H9 (cell line): ENCODE measurements at regions not wholly inside any gene's neighbourhood (a gene's known extent, or its start where the extent isn't known, plus 50 kb on each side); places are given as distances from the start of the nearest gene placed in this dataset.

Experiments used
- DNase-seq: peaks from one replicate; pipeline ENCODE4 v3.0.0-alpha.2; 2017
- H2AFZ ChIP-seq: one replicate; pipeline ENCODE4 v1.6.1; 2013; ENCODE audit warnings: mild to moderate bottlenecking, low read length, control low read depth, moderate library complexity
- H2AK5ac ChIP-seq: 2 replicates; pipeline ENCODE4 v1.6.1; 2013; ENCODE audit warnings: low read length, control low read depth, mixed read lengths; ENCODE audit not compliant: insufficient read length
- H2BK120ac ChIP-seq: one replicate; pipeline ENCODE4 v1.6.1; 2013; ENCODE audit warnings: low read depth, mild to moderate bottlenecking, low read length, control low read depth, inconsistent platforms; ENCODE audit not compliant: poor library complexity, severe bottlenecking
- H2BK12ac ChIP-seq: 2 replicates; pipeline ENCODE4 v1.6.1; 2013; ENCODE audit warnings: low read length, control low read depth, mixed read lengths, low read depth; ENCODE audit not compliant: insufficient read length
- H2BK15ac ChIP-seq: 2 replicates; pipeline ENCODE4 v1.6.1; 2013; ENCODE audit warnings: low read depth, low read length, control low read depth
- H2BK20ac ChIP-seq: one replicate; pipeline ENCODE4 v1.6.1; 2013; ENCODE audit warnings: low read depth, mild to moderate bottlenecking, low read length, control low read depth, inconsistent platforms; ENCODE audit not compliant: poor library complexity, severe bottlenecking
- H2BK5ac ChIP-seq: 2 replicates; pipeline ENCODE4 v1.6.1; 2013; ENCODE audit warnings: low read length, control low read depth, mixed read lengths; ENCODE audit not compliant: insufficient read length
- H3K14ac ChIP-seq: 2 replicates; pipeline ENCODE4 v1.6.1; 2013; ENCODE audit warnings: low read length, control low read depth; ENCODE audit not compliant: insufficient read depth
- H3K18ac ChIP-seq: 2 replicates; pipeline ENCODE4 v1.6.1; 2013; ENCODE audit warnings: low read depth, mild to moderate bottlenecking, mixed read lengths, low read length, control low read depth; ENCODE audit not compliant: insufficient read length
- H3K23ac ChIP-seq: 2 replicates; pipeline ENCODE4 v1.6.1; 2013; ENCODE audit warnings: low read length, control low read depth, mixed read lengths, low read depth; ENCODE audit not compliant: insufficient read length
- H3K23me2 ChIP-seq: 2 replicates; pipeline ENCODE4 v1.6.1; 2013; ENCODE audit warnings: low read depth, mild to moderate bottlenecking, mixed read lengths, low read length, control low read depth; ENCODE audit not compliant: insufficient read length, poor library complexity, severe bottlenecking
- H3K27ac ChIP-seq: 2 replicates; pipeline ENCODE4 v1.5.1; 2013; ENCODE audit warnings: low read length, control low read depth, mixed read lengths, low read depth; ENCODE audit not compliant: insufficient read length
- H3K27me3 ChIP-seq: 2 replicates; pipeline ENCODE4 v1.6.1; 2013; ENCODE audit warnings: low read length, control low read depth, inconsistent platforms; ENCODE audit not compliant: insufficient read depth
- H3K4ac ChIP-seq: 2 replicates; pipeline ENCODE4 v1.6.1; 2013; ENCODE audit warnings: low read depth, mild to moderate bottlenecking, control low read depth, inconsistent platforms, low read length, moderate library complexity
- H3K4me1 ChIP-seq: 2 replicates; pipeline ENCODE4 v1.6.1; 2013; ENCODE audit warnings: low read length, control low read depth, inconsistent platforms; ENCODE audit not compliant: insufficient read depth
- H3K4me2 ChIP-seq: 2 replicates; pipeline ENCODE4 v1.6.1; 2013; ENCODE audit warnings: low read length, control low read depth, mixed read lengths; ENCODE audit not compliant: insufficient read length, insufficient read depth
- H3K56ac ChIP-seq: 2 replicates; pipeline ENCODE4 v1.6.1; 2013; ENCODE audit warnings: low read depth, mild to moderate bottlenecking, mixed read lengths, low read length, control low read depth; ENCODE audit not compliant: insufficient read length
- H3K79me1 ChIP-seq: 2 replicates; pipeline ENCODE4 v1.6.1; 2013; ENCODE audit warnings: low read depth, mild to moderate bottlenecking, moderate library complexity, low read length, control low read depth, inconsistent platforms; ENCODE audit not compliant: insufficient read depth, poor library complexity, severe bottlenecking
- H3K79me2 ChIP-seq: 2 replicates; pipeline ENCODE4 v1.6.1; 2013; ENCODE audit warnings: low read length, control low read depth, inconsistent platforms; ENCODE audit not compliant: insufficient read depth
- H3K9ac ChIP-seq: 2 replicates; pipeline ENCODE4 v1.6.1; 2013; ENCODE audit warnings: low read length, control low read depth, mixed read lengths; ENCODE audit not compliant: insufficient read length; ENCODE audit errors: extremely low read depth
- H3K9me3 ChIP-seq: one replicate; pipeline ENCODE4 v1.6.1; 2013; ENCODE audit warnings: low read depth, low read length, inconsistent platforms; ENCODE audit not compliant: control insufficient read depth
- H3T11ph ChIP-seq: one replicate; pipeline ENCODE4 v1.6.1; 2013; ENCODE audit warnings: mild to moderate bottlenecking, low read length, control low read depth, inconsistent platforms
- H4K20me1 ChIP-seq: one replicate; pipeline ENCODE4 v1.6.1; 2013; ENCODE audit not compliant: control insufficient read depth, insufficient read length, insufficient read depth
- H4K5ac ChIP-seq: 2 replicates; pipeline ENCODE4 v1.6.1; 2013; ENCODE audit warnings: low read depth, mild to moderate bottlenecking, mixed read lengths, low read length, control low read depth; ENCODE audit not compliant: insufficient read length
- H4K8ac ChIP-seq: replicated peaks from 2 replicates; pipeline ENCODE4 v1.6.1; 2013; ENCODE audit warnings: low read length, control low read depth, mixed read lengths, low read depth; ENCODE audit not compliant: insufficient read length
- H4K91ac ChIP-seq: 2 replicates; pipeline ENCODE4 v1.6.1; 2013; ENCODE audit warnings: low read depth, mild to moderate bottlenecking, moderate library complexity, mixed read lengths, low read length, control low read depth; ENCODE audit not compliant: insufficient read length
- H3K27ac Mint-ChIP-seq, 3 experiments: 2 replicates in 2 of 3; 3 replicates in 1 of 3; pipeline ENCODE4 v1.8.0; 2020 to 2021; ENCODE audit warnings: mixed read lengths in 3 of 3, mild to moderate bottlenecking in 1 of 3, moderate library complexity in 1 of 3
- H3K27me3 Mint-ChIP-seq: 2 replicates; pipeline ENCODE4 v1.8.0; 2021; ENCODE audit warnings: low read depth, mild to moderate bottlenecking, moderate library complexity, mixed read lengths
- H3K36me3 Mint-ChIP-seq, 3 experiments: 2 replicates in 2 of 3; 3 replicates in 1 of 3; pipeline ENCODE4 v1.8.0; 2020 to 2021; ENCODE audit warnings: low read depth in 3 of 3, mixed read lengths in 3 of 3; ENCODE audit not compliant: insufficient read depth in 1 of 3
- H3K4me1 Mint-ChIP-seq, 2 experiments: 2 replicates each; pipeline ENCODE4 v1.8.0; 2020; ENCODE audit warnings: mixed read lengths in 2 of 2
- H3K4me3 Mint-ChIP-seq, 2 experiments: 2 replicates in 1 of 2; 3 replicates in 1 of 2; pipeline ENCODE4 v1.8.0; 2020 to 2021; ENCODE audit warnings: mild to moderate bottlenecking in 2 of 2, mixed read lengths in 2 of 2, moderate library complexity in 1 of 2
- H3K9me3 Mint-ChIP-seq, 2 experiments: 2 replicates in 1 of 2; 3 replicates in 1 of 2; pipeline ENCODE4 v1.8.0; 2020; ENCODE audit warnings: mild to moderate bottlenecking in 2 of 2, mixed read lengths in 2 of 2, moderate library complexity in 1 of 2
- CTCF ChIP-seq: fragments of 200-600 bp; sonication (generic); conservative IDR thresholded peaks from 3 replicates; pipeline ENCODE4 v1.8.0; 2021; ENCODE audit warnings: antibody characterized with exemption, mild to moderate bottlenecking
- WGBS: extraction: QIAGEN DNeasy Blood & Tissue Kit; methylation state at CpG from one replicate; pipeline ENCODE4 v1.1.7; 2013; ENCODE audit warnings: missing lambda C conversion rate, low lambda C conversion rate, mixed read lengths; ENCODE audit not compliant: insufficient read length; ENCODE audit errors: extremely low coverage; 5-methylcytosine and 5-hydroxymethylcytosine counted together

- peaks cover 3 to 5% of the 10 kb centered on the region in 2 experiments; a peak in 2 of 4 replicates for H3K4me1 Mint-ChIP-seq
- H3K4me2 ChIP-seq, result no peak overlapping the region
These were observed 214.4 kb downstream of the PLK2 start for GRCh38 chr5:58245476-58245840.

More at GRCh38 chr5:58245476-58245840, 214.4 kb downstream of the PLK2 start:
- no peak overlapping the region for H3K23ac ChIP-seq
- WGBS, result no CpG with 5 or more reads among the region's 3 CpGs
- H3K4ac ChIP-seq, result no peak overlapping the region
- Mint-ChIP-seq H3K9me3 (no peaks in the 10 kb centered on the region), H3K36me3 (no peaks in the 10 kb centered on the region), H3K27ac (no peak overlapping the region), H3K4me3 (no peak overlapping the region), H3K27me3 (no peaks in the 10 kb centered on the region)
- H3K4me1 ChIP-seq, result no peaks in the 10 kb centered on the region; the same call in 1 of the 2 replicates
- no peak overlapping the region for H4K8ac ChIP-seq
- H3K14ac ChIP-seq, result no peak overlapping the region
- H2BK15ac ChIP-seq, result no peak overlapping the region
- H4K5ac ChIP-seq, result no peak overlapping the region
- TF ChIP-seq CTCF, result no peak
- H4K91ac ChIP-seq, result no peak overlapping the region
- no peak overlapping the region for H3K18ac ChIP-seq
- no peaks in the 10 kb centered on the region for H3K9me3 ChIP-seq
- H3K79me2 ChIP-seq, result no peaks in the 10 kb centered on the region
- H3K27ac ChIP-seq, result no peak overlapping the region
- H2BK120ac ChIP-seq, result no peak overlapping the region
- no peaks in the 10 kb centered on the region for H4K20me1 ChIP-seq
- no peaks in the 10 kb centered on the region for H3K27me3 ChIP-seq
- no peak for DNase-seq
- no peak overlapping the region for H2BK20ac ChIP-seq
- no peak overlapping the region for H2AK5ac ChIP-seq
- no peak overlapping the region for H2BK12ac ChIP-seq
- no peaks in the 10 kb centered on the region for H3K23me2 ChIP-seq
- H3K9ac ChIP-seq, result no peak overlapping the region
- no peak overlapping the region for H3T11ph ChIP-seq
- H3K56ac ChIP-seq, result no peak overlapping the region
- H3K79me1 ChIP-seq, result no peaks in the 10 kb centered on the region
- H2AFZ ChIP-seq, result no peak overlapping the region
- H2BK5ac ChIP-seq, result no peak overlapping the region
